GM21786 (cell line): ENCODE measurements at regions not wholly inside any gene's neighbourhood (a gene's known extent, or its start where the extent isn't known, plus 50 kb on each side); places are given as distances from the start of the nearest gene placed in this dataset.
"Not testable (repeated sequence)": the region's sequence is repeated elsewhere in the genome, so short reads cannot be mapped to it uniquely, and the experiment has no call there.

Experiments
- ATAC-seq: cut with Tn5 transposase; IDR thresholded peaks from one replicate; pipeline ENCODE4 v1.9.1; 2021; ENCODE audit not compliant: unreplicated experiment

DNA sequence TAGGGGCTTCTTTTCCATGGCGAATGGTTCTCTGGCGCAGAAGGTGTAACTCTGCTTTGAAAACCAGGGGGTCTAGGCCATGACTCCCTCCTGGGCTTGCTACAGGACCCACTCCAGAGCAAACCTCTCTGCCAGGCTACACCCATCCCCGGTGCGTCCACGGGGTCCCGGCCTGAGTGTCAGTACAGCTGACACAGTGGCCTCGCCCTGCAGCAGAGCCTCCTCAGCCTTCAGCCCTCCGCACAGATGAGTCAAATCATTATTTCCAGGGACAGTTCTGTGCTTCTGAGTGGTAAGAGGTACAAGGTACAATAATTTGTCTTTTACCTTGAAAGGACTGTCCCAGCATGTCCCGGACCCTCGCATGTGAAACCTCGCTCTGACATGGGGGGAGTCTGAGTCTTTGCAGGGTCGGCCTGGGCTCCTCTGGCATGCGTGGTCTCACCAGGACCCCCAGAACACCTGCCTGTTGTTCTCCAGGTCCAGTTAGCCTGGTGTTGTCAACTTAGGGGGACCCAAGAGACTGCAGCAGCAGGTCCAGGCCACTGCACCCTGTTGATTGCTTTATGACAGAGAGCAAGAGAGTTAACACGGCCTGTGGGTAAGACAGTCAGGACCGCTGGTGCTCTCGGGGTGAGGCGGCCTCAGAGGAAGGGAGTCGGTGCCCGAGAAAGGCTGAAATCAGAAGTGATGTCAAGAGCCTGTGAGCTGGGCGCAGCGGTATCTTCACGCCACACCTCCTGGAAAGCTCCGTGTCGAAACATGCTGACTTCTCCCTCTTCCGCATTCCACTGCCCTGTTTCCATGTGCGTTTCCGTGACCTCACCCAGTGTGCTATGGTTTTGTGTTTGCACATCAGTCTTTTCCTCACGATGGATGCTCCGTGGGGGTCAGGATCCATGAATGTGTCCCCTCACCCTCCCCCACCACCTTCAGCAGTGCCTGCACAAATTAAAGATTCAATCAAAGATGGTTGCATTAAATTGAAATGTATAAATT lies 340.1 kb downstream of the EIPR1 start:
- ATAC-seq, result no peak

DNA sequence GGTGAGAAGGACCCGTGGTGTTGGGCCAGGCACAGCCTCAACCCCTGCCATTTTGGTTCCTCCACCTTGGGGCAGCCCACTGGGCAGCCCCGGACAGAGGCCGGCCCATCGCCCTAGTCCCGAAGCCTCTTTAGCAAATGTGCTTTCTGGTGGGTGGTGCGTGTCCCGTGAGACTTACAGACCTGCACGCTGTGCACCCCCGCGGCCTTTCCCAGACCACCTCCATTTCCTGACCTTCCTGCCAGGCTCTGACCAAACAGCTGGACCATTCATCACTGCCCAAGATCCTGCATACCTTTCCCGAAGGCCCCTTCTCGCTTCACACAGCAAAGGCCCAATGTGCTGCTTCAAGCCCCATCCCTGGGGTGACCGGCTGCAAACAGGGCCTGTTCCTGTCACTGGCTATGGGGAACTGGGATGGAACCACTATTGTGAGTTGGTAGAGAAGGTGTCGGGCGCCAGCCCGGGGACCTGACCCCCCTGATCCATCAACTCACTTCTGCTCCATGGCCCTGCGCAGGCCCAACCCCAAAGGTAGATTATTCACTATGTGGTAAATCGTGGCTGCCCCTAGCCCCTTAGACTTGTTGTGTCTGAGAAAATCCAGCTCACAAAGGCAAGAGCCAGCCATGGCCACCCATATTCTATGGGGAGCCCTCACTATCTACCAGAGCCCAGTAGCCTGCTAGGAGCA lies 341.0 kb downstream of the EIPR1 start:
- no peak for ATAC-seq

DNA sequence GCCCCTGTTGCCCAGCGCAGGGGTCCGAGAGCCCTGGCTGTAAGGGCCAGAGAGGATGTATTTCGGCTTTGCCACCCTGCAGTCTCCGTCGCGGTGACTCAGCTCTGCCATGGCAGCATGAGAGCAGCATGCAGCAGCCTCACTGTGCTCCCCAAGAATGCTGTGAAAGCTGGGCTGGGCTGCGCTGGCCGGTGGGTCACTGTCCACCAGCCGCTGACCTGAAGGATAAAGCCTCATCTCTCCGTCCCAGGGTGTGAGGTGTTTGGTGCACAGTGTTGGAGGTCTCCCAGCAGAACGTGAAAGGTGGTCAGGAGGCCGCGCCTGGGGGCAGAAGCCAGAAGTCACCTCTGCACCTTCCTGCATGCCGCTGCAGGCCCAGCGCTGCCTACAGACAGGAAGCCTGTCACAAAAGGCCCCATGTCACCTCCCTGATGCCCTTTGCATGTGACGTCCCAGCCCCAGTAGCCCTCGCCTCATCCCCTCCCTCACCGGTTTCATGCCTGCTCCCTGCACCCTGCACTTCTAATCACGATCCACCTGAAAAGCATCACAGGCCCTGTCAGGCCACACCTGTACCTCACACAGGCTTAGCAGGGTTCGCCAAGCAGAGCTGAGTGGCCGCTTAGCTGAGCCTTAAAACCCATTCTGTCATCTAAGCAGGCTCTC lies 342.1 kb downstream of the EIPR1 start:
- ATAC-seq, result no peak

DNA sequence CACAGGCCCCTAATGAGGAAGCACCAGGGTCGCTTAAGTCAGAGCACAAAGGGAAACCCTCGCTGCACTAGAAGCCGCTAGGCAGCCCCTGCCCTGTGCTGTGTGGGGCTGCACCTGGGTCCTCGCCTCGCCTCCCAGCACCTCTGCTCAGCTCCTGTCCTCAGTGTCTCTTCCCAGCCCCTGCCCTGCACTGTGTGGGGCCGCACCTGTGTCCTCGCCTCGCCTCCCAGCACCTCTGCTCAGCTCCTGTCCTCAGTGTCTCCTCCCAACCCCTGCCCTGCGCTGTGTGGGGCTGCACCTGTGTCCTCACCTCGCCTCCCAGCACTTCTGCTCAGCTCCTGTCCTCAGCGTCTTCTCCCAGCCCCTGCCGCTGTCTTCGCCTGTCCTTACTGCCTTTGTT lies 342.8 kb downstream of the EIPR1 start:
- no peak for ATAC-seq

DNA sequence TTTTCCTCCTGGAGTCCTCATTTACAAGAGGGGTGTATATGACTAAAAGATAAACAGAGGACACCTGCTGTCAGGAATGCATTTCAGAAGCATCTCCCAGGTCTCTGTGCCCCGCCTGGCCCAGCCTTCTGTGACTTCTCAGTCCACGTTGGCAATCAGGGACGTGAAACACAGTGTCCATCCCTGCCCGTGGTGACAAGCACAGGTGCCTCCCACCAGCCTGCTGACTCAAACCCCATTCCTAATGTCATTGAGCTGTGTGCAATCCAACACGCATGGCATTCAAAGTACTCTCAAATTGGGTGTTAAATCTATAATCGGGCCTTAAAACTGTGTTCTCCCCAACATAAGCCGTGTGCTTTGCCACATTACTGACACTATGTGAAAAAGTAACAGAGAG lies 343.2 kb downstream of the EIPR1 start:
- no peak for ATAC-seq

DNA sequence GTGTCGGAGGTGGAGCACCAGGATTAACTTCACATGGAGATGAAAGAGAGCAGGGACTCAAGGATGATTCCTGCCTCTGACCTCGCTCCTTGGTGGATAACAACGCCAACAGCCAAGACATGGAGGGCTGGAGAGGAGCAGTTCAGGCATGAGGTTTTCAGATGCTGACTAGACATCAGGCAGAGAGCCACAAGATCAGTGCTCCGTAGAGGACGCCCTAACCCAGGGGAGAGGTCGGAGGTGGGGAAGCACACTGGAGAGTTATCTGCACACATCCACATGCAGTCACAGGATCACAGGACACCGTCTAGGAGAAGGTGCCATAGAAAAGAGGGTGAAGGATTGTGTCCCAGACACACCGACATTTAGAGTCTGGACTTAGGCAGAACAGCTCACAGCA lies 344.3 kb downstream of the EIPR1 start:
- no peak for ATAC-seq

DNA sequence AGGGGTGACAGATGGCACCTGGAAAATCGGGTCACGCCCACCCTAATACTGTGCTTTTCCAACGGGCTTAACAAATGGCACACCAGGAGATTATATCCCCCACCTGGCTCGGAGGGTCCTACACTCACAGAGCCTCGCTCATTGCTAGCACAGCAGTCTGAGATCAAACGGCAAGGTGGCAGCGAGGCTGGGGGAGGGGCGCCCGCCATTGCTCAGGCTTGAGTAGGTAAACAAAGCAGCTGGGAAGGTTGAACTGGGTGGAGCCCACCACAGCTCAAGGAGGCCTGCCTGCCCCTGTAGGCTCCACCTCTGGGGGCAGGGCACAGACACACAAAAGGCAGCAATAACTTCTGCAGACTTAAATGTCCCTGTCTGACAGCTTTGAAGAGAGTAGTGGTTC lies 346.8 kb downstream of the EIPR1 start:
- ATAC-seq, result not testable (repeated sequence)

DNA sequence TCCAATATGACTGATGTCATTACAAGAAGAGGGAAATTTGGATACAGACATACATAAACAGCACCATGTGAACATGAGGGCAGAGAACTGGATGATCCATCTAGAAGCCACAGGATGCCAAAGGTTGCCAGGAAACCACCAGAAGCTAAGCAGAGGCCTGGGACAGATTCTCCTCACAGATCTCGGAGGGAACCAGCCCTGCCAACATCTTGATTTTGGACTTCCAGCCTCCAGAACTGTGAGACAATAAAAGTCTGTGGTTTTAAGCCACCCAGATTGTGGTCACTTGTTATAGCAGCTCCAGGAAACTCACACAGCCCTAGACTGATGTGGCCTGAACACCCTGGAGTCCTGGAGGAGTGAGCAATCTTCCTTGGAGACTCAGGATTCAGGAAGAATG lies 351.6 kb downstream of the EIPR1 start:
- ATAC-seq, result no peak

DNA sequence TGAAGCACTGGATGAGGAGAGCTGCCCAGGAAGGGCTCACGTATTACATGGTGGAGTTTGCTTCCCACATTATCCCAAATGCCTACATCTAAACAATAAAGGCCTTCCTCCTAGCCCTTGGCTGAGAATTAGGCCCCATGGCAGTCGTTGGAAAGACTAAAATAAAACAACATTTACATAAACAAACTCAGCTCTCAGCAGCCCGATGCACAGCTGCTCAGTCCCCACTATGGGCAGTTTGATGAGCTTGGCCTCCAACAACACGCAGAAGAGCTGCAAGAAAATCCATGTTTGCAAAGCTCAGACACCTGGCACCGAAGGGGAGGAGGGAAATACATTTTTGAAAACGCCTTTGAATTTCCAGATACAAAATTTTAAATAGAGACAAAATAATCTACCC lies 352.4 kb downstream of the EIPR1 start:
- no peak for ATAC-seq

DNA sequence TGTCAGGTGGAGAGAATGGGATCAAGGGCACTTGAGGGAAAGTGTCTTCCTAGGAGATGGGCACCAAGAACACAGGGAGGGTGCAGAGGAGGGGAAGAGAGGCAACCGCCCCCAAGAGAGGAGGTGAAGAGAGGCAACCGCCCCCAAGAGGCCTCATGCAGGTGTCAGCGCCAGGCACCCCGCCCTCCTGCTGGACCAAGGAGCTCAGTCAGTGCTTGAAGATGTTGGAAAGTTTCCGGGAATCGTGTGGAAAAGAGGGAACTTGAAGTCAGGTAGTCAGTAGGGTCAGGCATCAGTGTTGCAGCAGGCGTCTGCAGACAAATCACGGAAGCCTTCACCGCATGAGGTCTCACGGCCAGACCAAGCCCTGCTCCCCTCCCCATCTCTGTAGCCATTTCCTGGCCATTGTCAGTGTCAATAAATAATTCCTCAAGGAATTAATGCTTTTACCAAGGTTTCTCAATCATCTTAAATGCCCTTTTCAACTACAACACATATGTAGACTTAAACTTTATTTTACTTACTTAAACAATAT lies 353.1 kb downstream of the EIPR1 start:
- ATAC-seq, result no peak

DNA sequence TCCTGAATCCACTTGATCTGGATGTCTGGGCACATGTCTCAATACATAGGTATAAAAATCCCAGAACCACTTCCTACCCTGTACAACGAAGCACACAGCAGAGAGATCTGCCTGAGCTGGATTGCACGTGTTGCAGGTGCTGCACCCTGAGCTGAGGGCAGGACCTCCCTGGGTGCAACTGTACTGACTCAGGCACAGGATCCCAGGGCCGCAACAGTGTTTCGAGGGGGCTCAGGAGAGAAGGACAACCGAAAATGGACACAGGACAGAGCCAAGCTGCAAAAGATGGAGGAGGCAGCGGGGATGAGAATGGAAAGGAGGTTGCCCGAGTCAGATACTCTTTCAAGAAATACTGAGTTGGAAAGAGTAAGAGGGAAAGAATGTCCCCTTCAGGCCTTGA lies 354.1 kb downstream of the EIPR1 start:
- no peak for ATAC-seq

DNA sequence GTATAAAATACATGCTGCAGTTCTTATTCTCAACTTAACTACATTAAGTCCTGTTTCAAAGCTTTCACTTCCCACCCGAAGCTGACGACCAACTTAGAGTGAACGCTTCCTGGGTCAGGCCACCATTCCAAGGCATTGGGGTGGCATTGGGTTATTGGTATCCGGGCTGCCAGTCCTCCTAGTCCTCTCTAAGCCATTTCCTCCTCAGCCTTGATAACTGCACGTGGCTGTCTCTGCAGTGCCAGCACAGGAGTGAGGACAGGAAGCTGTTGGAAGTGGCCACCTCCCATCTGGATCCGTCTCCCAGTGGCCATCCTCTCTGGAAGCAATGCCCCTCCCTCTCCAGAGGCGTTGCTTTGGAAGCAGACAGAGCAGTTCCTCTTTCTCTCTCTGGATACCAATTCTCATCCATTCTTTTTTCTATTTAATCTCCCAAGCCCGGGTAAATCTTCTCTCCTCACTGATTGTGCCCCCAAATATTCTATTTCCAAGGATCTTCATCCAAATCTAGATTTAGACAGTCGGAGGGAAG lies 354.7 kb downstream of the EIPR1 start:
- no peak for ATAC-seq

DNA sequence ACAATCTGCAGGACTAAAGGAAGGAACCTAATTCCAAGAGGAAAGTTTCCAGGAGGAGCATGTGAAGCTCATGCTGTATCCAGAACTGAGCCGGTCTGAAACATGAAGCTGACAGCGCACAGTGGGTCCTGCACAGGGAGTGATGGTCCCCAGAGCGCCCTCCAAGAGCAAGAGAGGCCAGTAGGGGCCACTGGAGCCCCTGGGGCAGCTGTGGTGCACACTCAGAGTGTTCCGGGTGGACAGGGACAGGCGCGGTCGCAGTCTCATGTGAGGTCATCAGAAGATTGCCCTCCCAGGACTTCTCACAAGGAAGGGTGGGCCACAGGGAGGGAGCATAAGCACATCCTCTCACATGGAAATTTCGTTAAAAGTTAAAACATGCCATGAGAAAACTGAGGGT lies 355.9 kb downstream of the EIPR1 start:
- ATAC-seq, result no peak

DNA sequence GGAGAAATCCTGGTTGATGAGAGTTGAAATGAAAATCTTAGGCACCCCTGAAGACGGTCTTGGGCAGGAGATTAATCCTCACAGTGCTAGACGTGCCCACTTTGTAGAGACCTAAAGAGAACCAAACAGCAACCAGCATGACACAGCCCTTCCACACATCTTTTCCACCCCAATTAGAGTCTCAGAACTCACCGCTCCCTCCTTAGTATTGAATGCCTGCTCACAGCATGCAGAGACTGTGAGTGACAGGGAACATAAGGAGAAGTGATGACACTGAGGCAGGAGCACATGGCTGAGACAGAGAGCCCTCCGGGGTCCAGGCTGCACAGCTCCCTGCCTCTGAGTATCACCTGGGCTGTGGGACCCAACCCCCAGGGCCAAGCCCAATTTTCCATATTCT lies 367.6 kb downstream of the EIPR1 start:
- no peak for ATAC-seq

DNA sequence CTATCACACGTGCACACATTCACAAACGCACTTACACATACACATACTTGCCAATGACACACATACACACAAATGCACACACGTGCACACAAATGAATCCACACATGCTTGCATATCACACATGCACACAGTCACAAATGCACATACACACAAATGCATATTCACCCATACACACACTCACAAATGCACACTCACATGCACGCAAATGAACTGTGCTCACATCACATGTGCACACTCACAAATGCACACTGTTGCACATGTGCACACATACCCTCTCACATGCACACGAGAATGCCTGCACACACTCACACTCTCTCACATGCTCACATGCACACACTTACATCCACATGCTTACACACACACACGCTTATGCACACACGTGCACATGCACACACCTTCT lies 368.1 kb downstream of the EIPR1 start:
- no peak for ATAC-seq

DNA sequence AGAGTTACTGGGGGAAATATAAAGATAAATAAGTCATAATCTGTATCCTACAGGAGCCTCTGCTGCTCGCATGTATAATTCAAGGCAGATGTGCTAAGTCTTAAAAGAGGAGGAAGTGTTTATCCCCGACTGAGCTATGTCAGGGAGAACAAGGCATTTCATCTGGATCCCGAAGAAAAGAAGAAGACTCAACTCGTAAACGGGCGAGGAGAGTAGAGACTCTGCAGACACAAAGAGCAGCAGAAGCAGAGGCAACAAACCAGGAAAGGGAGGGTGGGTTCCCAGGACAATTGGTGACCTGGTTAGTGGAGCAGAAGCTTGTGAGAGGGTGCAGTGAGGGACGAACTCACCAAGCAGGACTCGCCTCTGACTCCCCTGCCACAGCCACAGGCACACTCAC lies 368.6 kb downstream of the EIPR1 start:
- ATAC-seq, result no peak

DNA sequence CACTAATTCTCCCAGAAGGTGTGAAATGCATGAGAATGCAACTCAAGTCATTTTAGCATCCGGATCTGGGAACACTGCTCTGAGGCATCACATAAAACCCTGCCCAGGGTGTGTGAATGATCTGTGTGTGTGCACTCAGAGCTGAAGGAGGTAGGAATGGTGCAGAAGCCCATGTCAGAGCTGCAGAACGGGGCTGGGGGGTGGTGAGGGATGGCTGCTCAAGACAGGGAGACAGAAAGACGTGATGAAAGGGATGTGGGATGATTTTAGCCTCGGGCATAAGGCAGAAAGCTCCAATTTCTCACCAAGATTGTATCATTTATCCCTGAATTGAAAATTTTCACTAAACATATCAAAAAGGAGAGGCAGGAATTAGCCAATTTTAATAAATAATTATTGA lies 369.1 kb downstream of the EIPR1 start:
- no peak for ATAC-seq

DNA sequence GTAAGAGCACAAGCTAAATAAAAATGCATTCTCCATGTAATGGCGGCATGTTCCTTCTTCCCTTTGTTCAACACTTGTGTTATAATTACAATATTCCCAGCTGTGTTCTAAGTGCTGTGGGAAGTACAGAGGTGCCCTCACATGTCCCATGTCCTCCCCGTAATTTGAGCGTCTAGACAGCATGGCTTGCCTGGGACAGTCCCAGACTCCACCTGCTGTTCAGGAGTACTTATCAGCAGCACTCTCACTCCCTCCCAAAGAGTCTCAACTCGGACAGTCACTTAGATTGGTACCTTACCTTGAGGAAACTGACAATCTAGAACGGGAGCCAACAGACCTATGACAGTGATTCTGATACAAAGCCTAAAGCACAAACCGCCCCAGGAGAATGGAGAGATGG lies 370.5 kb downstream of the EIPR1 start:
- ATAC-seq, result no peak

DNA sequence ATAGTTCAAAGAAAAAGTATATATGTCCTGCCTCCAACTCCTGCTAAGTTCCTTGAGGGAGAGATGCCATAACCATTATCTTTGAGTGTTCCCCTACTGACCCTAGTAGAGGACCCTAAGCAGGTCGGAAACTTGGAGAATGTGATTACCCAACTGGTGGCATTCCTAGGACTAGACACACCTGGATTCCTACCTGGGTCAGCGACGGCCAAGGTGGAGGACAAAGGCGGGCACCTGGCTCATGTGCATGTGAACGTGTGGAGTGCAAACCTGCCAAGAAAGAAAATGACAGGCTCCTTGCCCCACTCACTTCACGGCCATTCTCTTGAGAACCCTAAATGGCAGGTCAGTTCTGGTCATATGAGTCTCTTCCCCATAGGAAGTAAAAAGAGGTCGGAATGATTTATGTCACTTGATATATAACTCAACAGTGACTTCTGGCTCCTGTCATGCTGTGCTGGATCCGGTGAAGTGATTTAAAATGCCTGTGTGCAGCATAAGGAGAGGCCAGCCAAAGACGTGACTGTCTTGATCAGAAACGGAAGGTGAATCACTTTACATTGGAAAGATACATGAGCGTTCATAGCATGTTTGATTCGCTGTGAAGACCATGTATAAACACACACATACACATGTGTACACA lies 371.6 kb downstream of the EIPR1 start:
- ATAC-seq, result no peak

DNA sequence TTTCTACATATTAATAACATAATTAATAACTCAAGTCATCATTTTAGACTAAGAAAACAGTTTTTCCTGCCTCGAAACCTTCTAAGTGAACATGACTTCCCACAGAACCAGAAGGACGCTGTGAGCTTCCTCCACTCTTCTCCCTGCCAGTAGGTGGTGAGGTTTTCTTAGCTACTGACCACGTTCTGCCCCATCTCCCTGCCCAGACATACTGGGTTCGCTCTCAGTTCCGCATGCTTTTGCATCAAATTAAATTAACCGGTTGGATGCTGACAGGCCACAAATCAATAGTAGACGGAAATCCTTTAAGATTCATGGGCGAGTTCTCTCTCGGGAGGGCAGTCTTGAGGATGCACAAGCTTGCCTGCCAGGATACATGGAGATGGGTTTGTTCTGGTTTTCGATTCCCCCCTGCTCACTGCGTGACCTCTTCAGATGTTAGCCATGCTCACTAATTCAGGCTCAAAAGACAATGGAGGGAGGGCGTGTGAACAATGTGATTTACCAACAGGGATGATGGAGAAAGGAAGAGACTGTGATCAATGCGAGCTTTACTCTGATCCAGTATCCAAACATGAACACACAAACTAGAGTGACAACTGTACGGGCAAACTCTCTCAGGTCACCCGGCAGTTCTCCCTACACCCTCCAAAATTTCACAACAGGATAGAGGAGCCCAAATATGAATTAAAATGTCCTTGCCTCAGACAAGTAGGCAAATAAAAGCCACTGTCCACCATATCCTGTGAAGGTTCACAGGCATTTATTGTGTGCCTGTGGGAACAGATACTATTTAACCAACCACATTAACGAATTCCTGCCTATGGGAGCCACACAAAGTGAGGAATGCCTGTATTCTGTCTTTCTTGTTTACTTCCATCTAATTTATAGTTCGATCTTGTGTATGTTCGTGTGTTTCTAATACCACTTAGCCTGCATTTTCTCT lies 375.7 kb downstream of the EIPR1 start:
- ATAC-seq, result peak; percentile 75
